ENCODE measurements at regions not wholly inside any gene's neighbourhood (a gene's known extent, or its start where the extent isn't known, plus 50 kb on each side); places are given as distances from the start of the nearest gene placed in this dataset.
"Not testable (repeated sequence)": the region's sequence is repeated elsewhere in the genome, so short reads cannot be mapped to it uniquely, and the experiment has no call there.

DNA sequence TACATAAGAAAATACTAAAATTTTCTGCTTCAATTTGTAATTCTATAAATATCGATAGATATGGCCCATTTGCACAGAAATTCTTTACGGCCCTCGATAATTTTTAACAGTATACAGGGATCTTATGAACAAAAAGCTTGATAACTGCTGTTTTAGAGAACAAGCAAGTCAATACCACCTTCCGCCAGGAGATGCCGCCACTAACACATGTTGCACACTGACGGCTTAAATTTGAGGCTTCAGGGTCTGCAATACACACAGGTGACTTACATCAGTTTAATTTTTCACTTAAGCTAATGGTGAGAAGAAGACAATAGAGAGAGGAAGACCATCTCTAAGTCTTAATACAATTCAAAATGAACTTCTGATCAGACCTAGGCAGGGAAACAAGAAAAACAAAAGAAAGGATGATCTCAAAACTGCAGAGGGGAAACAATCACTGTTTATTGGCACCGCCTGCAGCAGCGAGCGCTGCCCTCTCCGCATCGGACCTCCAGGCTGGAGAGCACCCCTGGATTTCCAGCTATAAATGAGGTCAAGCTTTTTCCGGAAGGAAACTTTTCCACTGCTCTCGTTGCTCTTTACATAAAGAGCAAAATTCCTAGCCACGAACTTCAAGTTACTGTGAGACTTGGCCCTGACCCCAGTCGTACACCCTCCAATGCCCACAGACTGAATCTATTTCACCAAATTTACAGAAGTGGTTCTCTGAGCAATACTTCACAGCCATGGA is 53.9 kb downstream of the OTOR start:
- DNase-seq (ENCODE audit: low spot score): peak; percentile 42

DNA sequence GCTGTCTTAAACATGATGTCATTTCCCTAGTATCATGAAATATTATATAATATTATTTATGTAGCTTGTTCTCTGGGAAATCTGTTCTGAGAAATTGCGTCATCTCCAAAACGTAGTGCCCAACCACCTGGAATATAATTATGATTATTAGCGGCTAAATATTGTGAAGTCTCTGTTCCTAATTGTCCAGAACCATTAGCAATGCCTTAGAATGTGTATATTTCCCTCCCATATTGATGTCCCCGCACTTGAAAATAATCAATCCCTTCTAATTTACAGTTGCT is 54.4 kb downstream of the OTOR start:
- no peak for DNase-seq (ENCODE audit: low spot score)

DNA sequence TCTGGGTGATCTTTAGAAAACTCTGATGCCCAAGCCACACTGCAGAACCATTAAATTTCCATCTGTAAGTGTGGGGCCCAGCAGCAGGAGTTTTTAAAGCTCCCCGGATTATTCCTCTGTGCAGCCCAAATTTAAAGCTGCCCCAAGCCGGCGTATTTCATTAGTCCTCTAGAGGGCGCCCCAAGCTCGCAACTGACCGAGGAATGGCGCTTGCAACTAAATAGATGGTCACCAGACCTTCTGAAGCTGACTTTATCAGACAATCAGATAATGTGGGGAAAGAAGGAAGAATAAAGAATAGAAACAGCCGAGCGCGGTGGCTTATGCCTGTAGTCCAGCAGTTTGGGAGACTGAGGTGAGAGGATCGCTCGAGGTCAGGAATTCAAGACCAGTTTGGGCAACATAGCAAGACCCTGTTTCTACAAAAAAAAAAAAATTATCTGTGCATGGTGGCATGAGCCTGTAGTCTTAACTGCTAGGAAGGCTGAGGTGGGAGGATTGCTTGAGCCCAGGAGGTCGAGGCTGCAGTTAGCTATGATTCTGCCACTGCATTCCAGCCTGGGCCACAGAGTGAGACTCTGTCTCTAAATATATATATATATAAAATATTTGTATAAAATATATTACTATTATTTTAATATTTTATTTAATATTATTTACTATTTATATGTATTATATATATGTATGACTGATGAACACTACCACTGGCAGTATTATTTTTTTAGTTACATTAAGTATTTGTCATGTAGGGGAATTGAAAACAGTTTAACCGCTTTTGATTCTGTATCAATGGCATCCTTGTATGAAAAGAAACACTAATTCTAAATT is 56.0 kb downstream of the OTOR start:
- peak; percentile 41 for DNase-seq (ENCODE audit: low spot score)

DNA sequence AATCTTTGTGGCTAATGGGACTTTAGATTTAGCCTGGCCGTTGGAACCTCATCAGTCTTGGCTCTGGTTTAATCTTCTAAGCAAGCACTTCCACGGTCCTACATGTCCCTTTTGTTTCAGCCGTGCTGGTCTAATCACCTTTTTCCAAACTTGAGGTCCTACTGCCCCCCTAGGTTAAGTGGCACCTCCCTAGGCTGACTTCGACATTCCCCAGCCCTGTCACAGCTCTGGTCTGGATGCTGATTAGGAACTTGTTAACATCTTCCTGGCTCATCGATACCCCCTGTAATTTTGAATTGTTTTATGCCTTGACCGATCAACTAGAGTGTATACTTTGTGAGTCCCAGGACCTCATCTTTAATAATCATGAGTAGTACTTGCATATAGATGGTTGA is 56.6 kb downstream of the OTOR start:
- DNase-seq (ENCODE audit: low spot score): no peak

DNA sequence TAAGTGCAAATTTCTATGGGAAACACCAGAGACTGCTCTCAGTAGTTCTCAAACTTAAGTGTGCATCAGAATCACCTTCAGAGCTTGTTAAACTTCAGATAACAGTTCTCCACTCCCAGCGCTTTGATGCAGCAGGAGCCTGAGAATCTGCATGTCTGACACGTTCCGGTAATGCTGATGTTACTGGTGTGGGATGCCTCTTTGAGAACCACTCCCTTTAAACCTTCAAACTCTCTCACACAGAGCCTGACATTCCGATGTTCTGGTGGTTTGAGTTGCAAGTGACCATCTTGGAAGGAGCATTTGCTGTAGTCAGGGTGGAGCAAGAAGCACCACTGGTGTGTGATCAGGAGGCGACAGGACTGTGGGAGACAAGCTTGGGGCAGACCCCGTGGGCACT is 57.9 kb downstream of the OTOR start:
- DNase-seq (ENCODE audit: low spot score): no peak

DNA sequence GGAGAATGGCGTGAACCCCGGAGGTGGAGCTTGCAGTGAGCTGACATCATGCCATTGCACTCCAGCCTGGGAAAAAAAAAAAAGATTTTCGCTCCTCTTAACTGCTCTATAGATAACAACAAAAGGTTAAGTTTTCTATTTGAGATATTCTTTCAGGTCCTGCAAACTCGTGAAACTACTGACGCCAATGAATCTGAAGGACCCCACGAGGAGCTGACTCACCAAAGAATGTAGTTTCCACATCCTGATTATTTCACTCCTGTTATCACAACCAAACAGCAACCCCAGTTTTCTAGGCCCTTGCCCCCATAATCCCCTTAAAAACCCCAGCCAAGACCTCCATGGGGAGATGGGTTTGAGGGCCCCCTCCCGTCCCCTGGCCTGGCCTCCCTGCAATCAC is 58.7 kb downstream of the OTOR start:
- DNase-seq (ENCODE audit: low spot score): no peak

DNA sequence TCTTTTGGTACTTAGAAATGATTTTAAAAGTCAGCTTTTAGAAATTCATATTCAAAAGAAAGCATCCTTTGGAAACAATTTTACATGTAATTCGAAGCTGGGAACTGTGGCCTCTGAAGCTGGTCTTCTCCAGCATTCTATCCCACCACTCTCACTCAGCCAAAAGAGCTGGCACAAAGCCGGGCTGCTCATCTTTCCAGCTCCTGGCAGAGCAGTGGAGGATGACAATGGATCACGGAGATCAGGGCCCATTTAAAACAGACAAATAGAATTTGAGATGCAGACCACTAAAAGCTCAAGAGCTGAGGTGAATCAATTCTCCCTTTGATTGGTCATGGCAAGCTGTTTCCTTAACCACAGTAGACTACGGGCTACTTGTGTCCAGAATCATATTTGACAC is 60.6 kb downstream of the OTOR start:
- no peak for DNase-seq (ENCODE audit: low spot score)

DNA sequence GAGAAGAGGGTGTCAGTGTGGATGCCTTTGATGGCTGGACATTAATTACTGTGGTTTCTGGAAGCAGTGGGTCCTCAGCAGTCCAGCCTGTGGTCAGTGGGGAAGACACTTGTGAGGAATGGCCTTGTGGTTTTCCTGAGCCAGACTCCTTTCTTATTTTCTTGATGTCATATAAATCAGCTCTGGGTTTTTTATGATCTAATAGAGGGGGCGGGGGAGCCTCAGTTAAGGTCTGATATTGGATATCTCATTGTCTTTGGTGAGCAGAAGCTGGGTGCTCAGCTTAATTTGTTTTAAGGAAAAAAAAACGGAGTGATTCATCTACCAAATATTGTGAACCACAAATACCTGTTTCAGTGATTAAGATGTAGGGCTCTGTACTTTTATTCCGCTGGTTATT is 62.1 kb downstream of the OTOR start:
- no peak for DNase-seq (ENCODE audit: low spot score)

DNA sequence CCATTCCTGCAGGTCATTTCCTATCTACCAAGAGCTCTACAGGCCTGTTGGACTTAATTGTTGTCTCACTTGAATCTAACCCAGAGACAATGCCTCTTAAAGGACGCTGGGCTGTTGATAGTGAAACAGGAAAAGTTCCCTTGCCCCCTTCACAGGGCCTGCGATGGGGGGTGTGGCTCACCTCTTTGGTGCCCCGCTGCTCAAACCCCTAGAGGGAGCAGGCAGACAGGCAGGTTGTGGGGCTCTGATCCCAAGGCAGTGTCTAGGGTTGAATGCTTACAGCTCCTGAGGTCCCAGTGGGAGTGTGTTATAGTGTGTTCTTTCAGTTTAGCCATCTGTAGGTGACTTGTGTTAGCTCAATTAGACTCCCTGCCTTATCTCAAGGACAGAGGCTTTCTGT is 68.0 kb downstream of the OTOR start:
- no peak for DNase-seq (ENCODE audit: low spot score)

DNA sequence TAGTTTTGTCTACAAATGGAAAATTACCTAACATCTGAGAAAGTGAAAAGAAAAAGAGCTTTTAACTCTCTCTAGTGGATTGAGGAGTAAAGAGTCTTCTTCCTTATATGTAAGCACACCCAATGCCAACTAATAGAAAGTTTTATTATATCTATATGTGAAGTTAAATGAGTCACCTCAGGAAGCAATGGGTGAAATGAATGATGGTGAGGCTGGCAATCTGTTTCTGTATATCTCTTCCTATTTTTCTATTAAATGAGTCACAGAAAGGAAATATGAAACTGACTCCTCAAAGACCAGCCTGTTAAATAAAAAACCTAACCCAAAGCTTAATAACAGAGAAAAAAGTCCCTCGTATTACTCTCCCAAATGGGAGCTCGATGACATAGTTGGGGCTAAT is 71.3 kb downstream of the OTOR start:
- DNase-seq (ENCODE audit: low spot score): no peak

DNA sequence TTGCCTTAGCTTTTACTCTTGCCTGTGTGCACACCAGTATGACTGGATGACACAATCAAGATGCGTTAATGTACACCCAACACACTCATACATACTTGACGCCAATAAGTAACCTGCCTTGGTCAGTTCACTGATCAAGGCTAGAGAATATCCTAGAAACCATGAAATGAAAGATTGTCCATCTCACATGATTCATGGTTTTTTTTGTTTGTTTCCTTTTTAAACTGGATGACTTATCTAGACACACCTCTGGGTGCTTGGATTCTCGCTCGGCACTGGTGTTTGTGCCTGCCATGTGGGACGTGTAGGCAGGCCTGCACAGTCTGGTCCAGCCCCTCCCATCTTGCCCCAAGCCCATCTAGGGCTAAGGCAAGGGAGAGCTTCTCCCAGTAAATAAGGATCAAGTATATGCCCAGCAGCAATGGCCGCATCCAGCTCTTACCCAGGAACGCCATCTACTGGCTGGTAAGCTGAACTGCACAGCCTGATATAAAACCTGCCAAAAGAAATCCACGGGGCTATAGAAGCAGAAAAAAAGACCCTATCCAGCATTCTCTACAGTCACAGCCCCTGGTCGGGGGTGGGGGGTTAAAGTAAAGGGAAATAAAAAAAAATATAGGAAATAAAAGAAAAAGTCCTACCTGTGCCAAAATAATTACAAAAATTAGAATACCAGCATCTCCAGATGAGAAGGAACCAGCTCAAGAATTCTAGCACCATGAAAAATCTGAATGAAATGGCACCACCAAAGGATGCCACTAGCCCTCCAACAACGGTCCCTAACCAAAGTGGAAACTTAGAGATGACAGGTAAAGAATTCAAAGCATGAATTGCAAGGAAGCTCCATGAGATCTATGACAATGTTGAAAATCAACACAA is 73.3 kb downstream of the OTOR start:
- no peak for DNase-seq (ENCODE audit: low spot score)

DNA sequence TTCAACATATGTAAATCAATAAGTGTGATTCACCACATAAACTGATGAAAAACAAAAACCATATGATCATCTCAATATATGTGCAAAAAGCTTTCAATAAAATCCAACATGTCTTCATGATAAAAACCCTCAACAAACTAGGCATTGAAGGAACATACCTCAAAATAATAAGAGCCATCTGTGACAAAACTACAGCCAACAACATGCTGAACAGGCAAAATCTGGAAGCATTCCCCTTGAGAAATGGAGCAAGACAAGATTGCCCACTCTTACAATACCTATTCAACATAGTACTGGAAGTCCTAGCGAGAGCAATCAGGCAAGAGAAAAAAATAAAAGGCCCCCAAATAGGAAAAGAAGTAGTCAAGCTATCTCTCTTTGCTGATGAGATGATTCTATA is 76.5 kb downstream of the OTOR start:
- DNase-seq (ENCODE audit: low spot score): no peak

DNA sequence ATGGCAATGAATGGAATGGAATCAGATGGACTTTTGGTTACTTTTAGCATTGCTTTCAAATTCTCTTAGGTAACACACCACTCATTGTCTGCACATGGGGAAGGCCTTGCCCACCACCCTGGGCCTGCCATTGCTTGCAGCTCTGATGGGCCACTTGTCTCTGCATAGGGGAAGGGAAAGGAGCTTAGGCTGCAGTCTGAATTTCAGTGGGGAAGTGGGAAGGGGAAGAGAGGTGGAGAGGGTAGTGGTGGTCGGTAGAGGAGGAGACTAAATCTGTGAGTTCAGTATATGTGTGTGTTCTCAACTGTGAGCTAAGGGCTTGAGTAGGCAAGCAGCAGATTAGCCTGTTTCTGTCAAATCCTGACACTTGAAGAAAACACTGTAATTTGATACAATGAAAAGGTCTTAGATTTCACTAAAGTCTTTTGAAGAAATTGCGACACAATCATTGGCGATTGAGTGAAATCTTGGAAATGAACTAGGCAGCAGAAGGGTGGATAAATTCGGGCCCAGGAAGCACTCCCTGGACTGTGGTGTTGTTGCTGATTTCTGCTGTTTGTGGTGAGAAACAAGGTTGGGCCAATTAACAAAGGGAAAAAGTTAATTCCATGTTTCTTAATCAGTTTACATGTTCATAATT is 80.6 kb downstream of the OTOR start:
- DNase-seq (ENCODE audit: low spot score): no peak

DNA sequence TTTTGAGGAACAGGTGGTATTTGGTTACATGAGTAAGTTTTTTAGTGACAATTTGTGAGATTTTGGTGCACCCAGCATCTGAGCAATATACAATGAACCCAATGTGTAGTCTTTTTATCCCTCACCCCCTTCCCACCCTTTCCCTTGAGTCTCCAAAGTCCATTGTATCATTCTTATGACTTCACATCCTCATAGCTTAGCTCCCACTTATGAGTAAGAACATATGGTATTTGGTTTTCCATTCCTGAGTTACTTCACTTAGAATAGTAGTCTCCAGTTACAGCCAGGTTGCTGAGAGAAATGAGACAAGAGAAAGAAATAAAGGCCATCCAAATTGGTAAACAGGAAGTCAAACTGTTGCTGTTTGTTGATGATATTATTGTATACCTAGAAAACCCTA is 87.5 kb downstream of the OTOR start:
- not testable (repeated sequence) for DNase-seq (ENCODE audit: low spot score)

DNA sequence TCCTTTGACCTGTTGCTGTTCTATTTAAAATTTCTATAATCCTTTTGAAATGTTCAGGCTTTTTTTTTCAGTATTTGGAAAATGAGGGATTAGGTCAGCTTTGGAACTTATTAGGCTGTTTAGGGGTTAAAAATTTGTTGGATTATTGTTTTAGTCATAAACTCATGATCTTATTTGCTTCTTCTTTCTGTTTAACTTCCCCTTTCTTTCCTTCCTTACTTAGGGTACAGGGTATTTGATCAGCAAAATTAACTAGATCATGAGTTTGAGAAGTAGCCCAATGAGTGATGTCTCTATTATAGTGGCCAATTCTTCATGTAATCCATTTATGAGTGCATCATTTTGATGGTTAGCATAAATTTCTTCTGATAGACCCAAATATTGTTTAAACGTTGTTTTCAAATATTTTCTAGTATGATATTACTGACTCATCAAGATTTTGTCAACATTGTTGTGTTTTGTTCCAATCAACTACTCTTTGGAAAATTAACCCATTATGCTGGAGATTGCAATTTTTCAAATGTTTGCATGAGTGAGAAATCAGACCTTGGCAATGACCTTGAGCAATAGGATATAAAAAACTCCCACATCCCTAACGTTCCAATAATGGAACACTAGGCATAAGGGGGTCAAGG is 94.4 kb downstream of the OTOR start:
- no peak for DNase-seq (ENCODE audit: low spot score)

DNA sequence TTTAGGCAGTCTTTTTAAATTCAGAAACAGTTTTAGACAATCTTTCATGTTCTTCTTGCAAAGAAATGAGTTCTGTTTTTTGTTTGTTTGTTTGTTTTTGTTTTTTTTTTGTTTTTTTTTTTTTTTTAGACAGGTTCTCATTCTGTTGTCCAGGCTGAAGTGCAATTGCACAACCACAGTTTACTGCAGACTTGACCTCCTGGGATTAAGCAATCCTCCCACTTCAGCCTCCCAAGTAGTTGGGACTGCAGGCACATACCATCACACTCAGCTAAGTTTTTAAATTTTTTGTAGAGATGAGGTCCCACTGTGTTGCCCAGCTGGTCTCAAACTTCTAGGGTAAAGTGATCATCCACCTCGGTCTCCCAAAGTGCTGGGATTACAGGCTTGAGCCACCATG is 96.2 kb downstream of the OTOR start:
- DNase-seq (ENCODE audit: low spot score): no peak

DNA sequence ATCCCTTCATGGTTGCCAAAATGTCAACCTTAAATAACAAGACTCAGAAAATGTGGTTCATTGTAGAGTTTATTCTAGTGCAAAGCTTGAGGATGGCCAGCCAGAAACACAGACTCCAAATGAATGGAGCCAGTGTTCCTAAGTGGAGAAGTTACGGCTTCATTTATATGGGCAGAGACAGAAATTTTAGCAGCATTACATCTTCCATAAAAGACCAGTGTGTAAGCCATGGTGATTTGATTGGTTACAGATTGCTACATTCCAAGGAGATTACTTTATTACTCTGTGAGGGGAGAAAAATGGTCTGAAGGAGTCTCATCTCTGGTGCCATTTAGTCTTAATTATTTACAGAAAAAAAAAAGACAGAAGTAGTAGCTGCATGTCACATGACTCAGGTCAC is 97.8 kb downstream of the OTOR start:
- no peak for DNase-seq (ENCODE audit: low spot score)

DNA sequence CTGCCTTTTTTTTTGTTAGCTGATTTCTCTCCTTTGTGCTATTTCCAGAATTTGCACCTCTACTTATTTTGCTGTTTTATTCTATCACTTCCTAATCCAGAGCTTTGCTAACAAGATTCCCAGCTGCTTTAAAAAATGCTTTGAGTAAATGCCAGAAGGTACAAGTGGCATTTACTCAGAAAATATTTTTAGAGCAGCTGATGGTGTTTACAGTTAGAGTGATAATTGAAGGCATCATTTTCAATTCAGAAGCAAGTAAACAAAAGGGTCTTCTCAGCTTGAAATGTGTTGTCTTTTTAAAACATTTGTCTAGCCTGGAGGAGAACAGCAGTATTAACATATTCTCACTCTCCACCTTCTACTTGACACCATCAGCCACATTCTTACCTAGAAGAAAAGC is 99.9 kb downstream of the OTOR start:
- DNase-seq (ENCODE audit: low spot score): no peak

DNA sequence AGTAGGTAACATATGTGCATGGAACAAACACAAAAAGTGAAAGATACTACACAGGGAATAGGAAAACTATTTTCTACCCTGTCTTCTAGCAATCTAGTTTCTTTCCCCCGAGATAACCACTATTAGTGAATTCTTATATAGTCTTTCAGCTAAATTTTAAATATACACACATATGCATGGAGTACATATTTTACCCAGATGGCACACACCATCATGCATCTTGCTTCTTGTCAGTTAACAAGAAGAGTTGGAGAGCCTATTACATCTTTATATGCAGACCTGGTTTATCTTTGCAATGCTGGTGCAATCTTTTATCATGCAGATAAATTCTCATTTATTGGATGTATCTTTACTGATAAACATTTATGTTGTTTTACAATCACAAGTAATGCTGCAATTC is 100.4 kb downstream of the OTOR start:
- no peak for DNase-seq (ENCODE audit: low spot score)

DNA sequence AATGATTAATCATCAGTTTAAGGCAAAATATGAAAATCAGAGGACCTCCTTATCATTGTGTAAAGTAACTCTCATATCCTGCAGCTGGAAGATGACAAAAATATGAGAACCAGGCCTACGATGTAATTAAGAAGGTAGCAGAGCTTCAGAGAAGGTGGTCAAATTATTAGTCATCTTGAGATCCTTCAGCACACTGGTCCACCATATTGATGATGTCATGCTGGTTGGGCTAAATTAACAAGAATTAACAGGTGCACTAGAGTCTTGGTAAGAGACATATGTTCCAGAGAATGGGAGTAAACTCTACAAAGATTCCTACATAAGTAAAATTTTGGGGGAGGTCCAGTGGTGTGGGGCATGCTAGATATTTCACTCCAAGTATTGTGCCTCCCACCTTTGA is 112.8 kb downstream of the OTOR start:
- no peak for DNase-seq (ENCODE audit: low spot score)

DNA sequence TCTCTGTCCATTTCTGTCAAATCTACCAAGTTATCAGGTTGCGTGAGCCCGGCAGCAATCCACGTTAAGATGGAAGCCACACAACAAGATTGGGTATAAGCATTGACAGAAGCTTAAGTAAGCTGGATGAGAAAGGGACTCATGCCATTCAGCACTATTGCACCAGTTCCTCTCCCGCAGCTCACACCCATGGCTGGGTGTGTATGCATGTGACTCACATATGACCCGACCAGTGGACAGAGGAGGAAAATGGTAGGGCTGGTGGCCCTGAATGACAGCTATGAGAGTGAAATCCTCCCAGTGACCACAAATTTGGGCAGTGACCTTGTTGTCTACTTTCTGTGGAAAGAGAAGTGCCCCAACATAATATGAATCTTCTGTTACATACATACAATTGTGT is 113.5 kb downstream of the OTOR start:
- no peak for DNase-seq (ENCODE audit: low spot score)

DNA sequence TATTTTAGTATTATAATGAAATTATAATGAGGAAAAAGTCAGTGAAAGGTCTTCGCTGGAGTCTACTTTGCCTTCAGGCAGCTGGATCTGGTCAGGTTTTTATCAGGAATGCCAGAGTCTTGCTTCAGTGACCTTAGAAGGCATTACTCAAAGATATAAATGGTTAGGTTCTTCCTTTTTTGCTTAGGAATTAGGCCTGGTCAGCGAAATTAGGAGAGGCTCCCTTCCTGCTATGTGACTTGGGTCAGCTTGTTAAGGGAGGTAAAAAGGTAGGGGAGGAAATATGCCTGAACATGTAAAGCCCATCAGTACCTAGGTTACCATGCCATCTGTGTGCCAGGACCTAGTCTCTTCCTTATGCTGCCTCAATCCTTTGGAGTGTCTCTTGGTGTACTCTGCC is 115.1 kb downstream of the OTOR start:
- DNase-seq (ENCODE audit: low spot score): no peak
